ENCODE measurements at regions not wholly inside any gene's neighbourhood (a gene's known extent, or its start where the extent isn't known, plus 50 kb on each side); places are given as distances from the start of the nearest gene placed in this dataset.

DNA sequence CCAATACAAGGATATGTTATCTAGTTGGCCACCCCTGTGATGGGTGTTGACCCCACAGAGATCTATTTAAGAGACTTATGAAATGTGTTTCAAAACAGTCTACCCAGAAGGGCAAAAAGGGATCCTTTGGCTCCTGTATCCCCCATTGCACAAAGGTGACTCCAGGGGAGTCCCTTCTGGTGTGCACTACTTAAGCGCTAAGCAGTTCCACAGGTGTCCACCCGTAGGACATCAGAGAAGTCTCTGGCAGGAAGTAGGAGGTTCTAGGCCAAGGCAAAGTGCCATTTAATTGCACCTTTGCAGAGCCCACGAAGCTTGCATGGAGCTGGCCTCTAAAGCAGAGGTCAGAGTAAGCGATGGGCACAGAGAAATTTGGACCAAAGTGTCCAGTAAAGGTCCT lies 147.7 kb downstream of the MRPL14 start:
- Histone ChIP-seq H3F3A (ENCODE audit: low read depth) (no peaks in the 10 kb centered on the region), H3K79me2 (ENCODE audit: insufficient read depth, low read length) (no peaks in the 10 kb centered on the region), H3K27me3 (ENCODE audit: insufficient read depth, low read length, poor library complexity, severe bottlenecking) (no peaks in the 10 kb centered on the region), H3K4me2 (ENCODE audit: low read depth, low read length, poor library complexity, severe bottlenecking) (no peak overlapping the region), H3K4me1 (ENCODE audit: insufficient read depth, low read length, poor library complexity, severe bottlenecking) (no peaks in the 10 kb centered on the region), H3K4me3 (ENCODE audit: low read length, poor library complexity, severe bottlenecking) (no peak overlapping the region), H2AFZ (ENCODE audit: low read length) (no peak overlapping the region), H3K36me3 (ENCODE audit: insufficient read depth, low read length) (no peaks in the 10 kb centered on the region), H3K9ac (ENCODE audit: low read depth, low read length, poor library complexity, severe bottlenecking) (no peak overlapping the region), H4K20me1 (ENCODE audit: insufficient read depth, low read length, poor library complexity, severe bottlenecking) (no peaks in the 10 kb centered on the region), H3K9me3 (ENCODE audit: insufficient read depth, low read depth, low read length) (no peaks in the 10 kb centered on the region), H3K9me2 (replicated peaks; ENCODE audit: low read depth, low read length) (no peaks in the 10 kb centered on the region)
- no peak for TF ChIP-seq EZH2phosphoT487 (IDR thresholded peaks at IDR 0.05; ENCODE audit: borderline replicate concordance)

DNA sequence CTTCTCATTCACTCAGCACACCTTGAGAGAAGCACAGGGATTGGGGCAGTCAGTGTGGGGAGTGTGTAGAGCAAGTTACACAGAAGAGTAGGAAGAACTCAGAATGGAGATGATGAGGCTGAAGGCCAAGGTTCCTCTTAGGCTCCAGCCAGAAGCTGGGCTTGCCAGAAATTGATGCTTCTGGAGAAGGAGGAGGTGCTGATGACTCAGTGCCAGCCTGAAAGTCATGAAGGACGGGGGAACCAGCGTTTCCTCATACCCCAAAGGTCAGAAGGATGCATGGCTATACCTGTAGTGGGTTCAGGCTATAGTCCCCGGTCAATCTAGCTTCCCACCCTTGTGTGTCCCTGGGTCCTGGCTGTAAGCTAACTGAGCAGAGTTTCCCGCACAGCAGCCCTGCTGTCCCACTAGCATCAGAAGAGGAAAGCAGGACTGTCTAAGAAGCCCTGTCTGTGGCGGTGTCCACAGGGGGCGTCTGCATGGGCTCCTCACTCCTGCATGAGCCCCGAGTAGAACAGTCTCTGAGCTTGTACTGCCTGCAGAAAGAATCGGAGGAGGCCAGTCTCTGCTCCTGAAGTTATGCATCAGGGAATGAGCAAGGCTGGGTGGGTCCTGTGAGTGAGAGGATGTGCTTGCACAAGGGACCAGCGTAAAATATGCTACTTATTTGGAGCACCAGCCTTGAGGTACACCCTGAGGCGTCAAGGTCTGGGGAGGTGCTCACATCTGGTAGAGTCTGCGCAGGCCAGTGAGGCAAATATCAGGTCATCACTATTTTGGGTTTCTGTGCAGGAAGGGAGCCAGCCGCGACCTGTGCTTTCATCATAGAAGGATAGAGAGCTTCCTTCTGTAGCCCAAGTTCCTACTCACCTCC lies 148.5 kb downstream of the MRPL14 start:
- no peaks in the 10 kb centered on the region for H4K20me1 ChIP-seq (ENCODE audit: insufficient read depth, low read length, poor library complexity, severe bottlenecking)
- H3K9ac ChIP-seq (ENCODE audit: low read depth, low read length, poor library complexity, severe bottlenecking), result no peak overlapping the region
- no peak overlapping the region for H3K4me2 ChIP-seq (ENCODE audit: low read depth, low read length, poor library complexity, severe bottlenecking)
- no peak overlapping the region for H3K4me3 ChIP-seq (ENCODE audit: low read length, poor library complexity, severe bottlenecking)
- no peaks in the 10 kb centered on the region for H3K9me2 ChIP-seq (replicated peaks; ENCODE audit: low read depth, low read length)
- TF ChIP-seq, protein P1, sequence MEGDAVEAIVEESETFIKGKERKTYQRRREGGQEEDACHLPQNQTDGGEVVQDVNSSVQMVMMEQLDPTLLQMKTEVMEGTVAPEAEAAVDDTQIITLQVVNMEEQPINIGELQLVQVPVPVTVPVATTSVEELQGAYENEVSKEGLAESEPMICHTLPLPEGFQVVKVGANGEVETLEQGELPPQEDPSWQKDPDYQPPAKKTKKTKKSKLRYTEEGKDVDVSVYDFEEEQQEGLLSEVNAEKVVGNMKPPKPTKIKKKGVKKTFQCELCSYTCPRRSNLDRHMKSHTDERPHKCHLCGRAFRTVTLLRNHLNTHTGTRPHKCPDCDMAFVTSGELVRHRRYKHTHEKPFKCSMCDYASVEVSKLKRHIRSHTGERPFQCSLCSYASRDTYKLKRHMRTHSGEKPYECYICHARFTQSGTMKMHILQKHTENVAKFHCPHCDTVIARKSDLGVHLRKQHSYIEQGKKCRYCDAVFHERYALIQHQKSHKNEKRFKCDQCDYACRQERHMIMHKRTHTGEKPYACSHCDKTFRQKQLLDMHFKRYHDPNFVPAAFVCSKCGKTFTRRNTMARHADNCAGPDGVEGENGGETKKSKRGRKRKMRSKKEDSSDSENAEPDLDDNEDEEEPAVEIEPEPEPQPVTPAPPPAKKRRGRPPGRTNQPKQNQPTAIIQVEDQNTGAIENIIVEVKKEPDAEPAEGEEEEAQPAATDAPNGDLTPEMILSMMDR (conservative IDR thresholded peaks at IDR 0.05; ENCODE audit: low read length), result no peak
- TF ChIP-seq EZH2phosphoT487 (IDR thresholded peaks at IDR 0.05; ENCODE audit: borderline replicate concordance), result no peak
- H3K9me3 ChIP-seq (ENCODE audit: insufficient read depth, low read depth, low read length), result no peaks in the 10 kb centered on the region
- no peaks in the 10 kb centered on the region for H3K79me2 ChIP-seq (ENCODE audit: insufficient read depth, low read length)
- no peak overlapping the region for H2AFZ ChIP-seq (ENCODE audit: low read length)
- no peaks in the 10 kb centered on the region for H3K27me3 ChIP-seq (ENCODE audit: insufficient read depth, low read length, poor library complexity, severe bottlenecking)
- no peaks in the 10 kb centered on the region for H3K36me3 ChIP-seq (ENCODE audit: insufficient read depth, low read length)
- no peaks in the 10 kb centered on the region for H3F3A ChIP-seq (ENCODE audit: low read depth)
- H3K4me1 ChIP-seq (ENCODE audit: insufficient read depth, low read length, poor library complexity, severe bottlenecking), result no peaks in the 10 kb centered on the region

DNA sequence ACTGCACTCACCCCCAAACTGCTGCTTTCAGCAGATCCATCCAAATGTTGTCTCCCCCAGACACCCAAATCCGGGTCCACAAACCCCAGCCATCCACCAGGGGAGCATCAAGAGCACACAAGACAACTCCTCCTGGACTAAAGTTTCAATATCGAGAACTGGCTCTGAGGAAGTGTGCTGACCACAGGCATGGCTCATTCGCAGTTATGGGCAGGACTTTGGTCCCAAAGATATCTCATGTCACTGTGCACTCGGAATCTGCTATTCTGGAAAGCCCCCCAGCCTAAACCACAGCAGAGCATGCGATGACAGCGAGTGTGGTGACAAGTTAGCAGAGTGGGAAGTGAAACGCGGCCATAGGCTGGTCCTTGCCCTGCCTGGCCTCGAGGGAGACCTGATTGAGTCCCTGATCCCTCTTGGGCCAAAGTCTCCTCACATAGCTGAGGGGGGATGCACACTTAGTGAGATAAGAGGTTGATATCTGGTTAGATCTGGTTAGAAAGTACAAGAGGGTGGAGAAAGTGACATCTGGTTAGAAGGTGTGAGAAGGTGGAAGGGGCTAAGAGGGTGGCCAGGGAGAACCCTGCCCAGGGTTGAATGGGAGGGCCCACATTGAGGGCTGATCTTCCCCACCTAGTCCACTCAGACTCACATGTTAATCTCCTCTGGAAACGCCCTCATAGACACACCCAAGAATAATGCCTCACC lies 149.7 kb downstream of the MRPL14 start:
- Histone ChIP-seq H3K4me2 (ENCODE audit: low read depth, low read length, poor library complexity, severe bottlenecking) (no peak overlapping the region), H2AFZ (ENCODE audit: low read length) (no peak overlapping the region), H3K9ac (ENCODE audit: low read depth, low read length, poor library complexity, severe bottlenecking) (no peak overlapping the region)

More for the DNA sequence above, 149.7 kb downstream of the MRPL14 start:
- Histone ChIP-seq H3K36me3 (ENCODE audit: insufficient read depth, low read length) (no peaks in the 10 kb centered on the region), H3K9me3 (ENCODE audit: insufficient read depth, low read depth, low read length) (no peaks in the 10 kb centered on the region), H3F3A (ENCODE audit: low read depth) (no peaks in the 10 kb centered on the region), H3K27me3 (ENCODE audit: insufficient read depth, low read length, poor library complexity, severe bottlenecking) (no peaks in the 10 kb centered on the region), H3K4me3 (ENCODE audit: low read length, poor library complexity, severe bottlenecking) (no peak overlapping the region), H3K79me2 (ENCODE audit: insufficient read depth, low read length) (no peaks in the 10 kb centered on the region), H3K4me1 (ENCODE audit: insufficient read depth, low read length, poor library complexity, severe bottlenecking) (no peaks in the 10 kb centered on the region), H4K20me1 (ENCODE audit: insufficient read depth, low read length, poor library complexity, severe bottlenecking) (no peaks in the 10 kb centered on the region), H3K9me2 (replicated peaks; ENCODE audit: low read depth, low read length) (no peaks in the 10 kb centered on the region)
- no peak for TF ChIP-seq EZH2phosphoT487 (IDR thresholded peaks at IDR 0.05; ENCODE audit: borderline replicate concordance)
- TF ChIP-seq, protein P1 (conservative IDR thresholded peaks at IDR 0.05; ENCODE audit: low read length), result no peak
